ENCODE measurements at regions not wholly inside any gene's neighbourhood (a gene's known extent, or its start where the extent isn't known, plus 50 kb on each side); places are given as distances from the start of the nearest gene placed in this dataset.

- H3K27ac ChIP-seq (ENCODE audit: low read length) = peak overlapping the region; percentile 48
- ChIA-PET POLR2A (ENCODE audit: unreplicated experiment) (interaction anchor here (0.5 kb wide), 1 partner anchor 95 kb away, joined by 3 read pairs; no protein-coding TSS in a partner anchor), CTCF (interaction anchor here (0.5 kb wide), 1 partner anchor 33 kb away, joined by 3 read pairs; no protein-coding TSS in a partner anchor)
- 0 out of 2 replicates have a peak, but pooled peaks cover 3% of the 10 kb centered on the region for H3K9me3 ChIP-seq (ENCODE audit: low read length)
- no peaks in the 10 kb centered on the region for H3K27me3 ChIP-seq (ENCODE audit: low read length)
- BruUV-seq (replicated peaks) = no TSS peak
- peaks cover 4% of the 10 kb centered on the region for H3F3A ChIP-seq (ENCODE audit: low read length, unreplicated experiment)
- ATAC-seq (peak; percentile 4; the same call in 1 of the 2 replicates), DNase-seq (no peak)
- H3K9ac ChIP-seq (ENCODE audit: low read length) = no peak overlapping the region
- H2AFZ ChIP-seq (ENCODE audit: low read length) = peak overlapping the region; percentile 85
- no peaks in the 10 kb centered on the region for H3K9me2 ChIP-seq (replicated peaks; ENCODE audit: low read length)
- H3K4me3 ChIP-seq (ENCODE audit: low read length) = peak overlapping the region; percentile 70
- H4K20me1 ChIP-seq (ENCODE audit: low read length) = no peaks in the 10 kb centered on the region
- peaks cover 72% of the 10 kb centered on the region for H3K4me1 ChIP-seq (ENCODE audit: insufficient read depth, low read length)
- no peaks in the 10 kb centered on the region; the same call in 1 of the 2 replicates for H3K36me3 ChIP-seq (ENCODE audit: low read depth, low read length)
- H3K79me2 ChIP-seq (ENCODE audit: low read length) = peaks cover 34% of the 10 kb centered on the region
- H3K4me2 ChIP-seq (ENCODE audit: low read length) = peak overlapping the region; percentile 84
- intact Hi-C loops (cut with micrococcal nuclease) = loop anchor here (1.0 to 5.0 kb wide), 5 partner anchors 73 to 194 kb away; no protein-coding TSS in a partner anchor
- no peak for TF ChIP-seq CTCF (conservative IDR thresholded peaks at IDR 0.05; ENCODE audit: low read depth, low read length)
- no peak for TF ChIP-seq EZH2phosphoT487 (IDR thresholded peaks at IDR 0.05; ENCODE audit: borderline replicate concordance, low read length)
- TF ChIP-seq EZH2 (IDR thresholded peaks at IDR 0.05; ENCODE audit: low read length, unreplicated experiment) = no peak
Observed at GRCh38 chr10:60573336-60573735, 183.7 kb upstream of the ANK3 start.

DNA sequence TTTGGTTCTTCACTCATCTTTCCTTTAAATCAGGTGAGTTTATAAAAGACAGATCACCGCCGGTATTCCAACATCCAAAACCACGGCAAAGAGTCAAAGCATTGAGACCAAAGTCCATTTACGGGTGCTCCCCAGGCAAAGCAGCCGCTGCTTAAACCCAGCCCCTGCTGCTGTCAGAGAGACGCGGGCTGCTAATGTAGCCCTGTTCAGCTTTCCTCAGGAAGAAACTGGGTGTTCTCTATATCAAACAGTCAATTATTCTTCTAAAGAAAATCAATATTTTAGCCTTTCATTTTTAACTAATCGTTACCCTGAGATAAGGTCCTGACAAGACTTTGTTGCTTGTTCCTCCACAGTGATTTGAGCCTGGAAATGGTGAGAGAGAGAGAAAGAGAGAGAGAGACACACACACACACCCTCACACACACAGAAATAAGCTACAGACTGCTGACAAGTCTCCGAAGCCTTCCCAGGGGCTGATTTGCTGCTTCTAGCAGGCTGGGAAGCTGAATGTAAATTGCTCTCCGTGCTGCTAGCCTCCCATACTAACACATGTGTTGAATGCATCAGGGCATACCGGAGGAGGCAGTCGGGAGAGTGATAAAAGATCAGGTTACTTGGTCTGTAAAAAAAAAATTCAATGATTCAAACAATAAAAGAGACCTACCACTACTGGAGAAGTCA is 183.0 kb upstream of the ANK3 start:
- H3F3A ChIP-seq (ENCODE audit: low read length, unreplicated experiment) = peaks cover 4% of the 10 kb centered on the region
- CTCF ChIA-PET = interaction anchor here (0.5 kb wide), 1 partner anchor 32 kb away, joined by 3 read pairs; no protein-coding TSS in a partner anchor
- POLR2A ChIA-PET (ENCODE audit: unreplicated experiment) = interaction anchor here (0.5 to 0.7 kb wide), 2 partner anchors 43 to 95 kb away, joined by 3 to 6 read pairs; no protein-coding TSS in a partner anchor
- BruUV-seq (replicated peaks) = TSS peak; percentile 80
- peaks cover 34% of the 10 kb centered on the region for H3K79me2 ChIP-seq (ENCODE audit: low read length)
- no peaks in the 10 kb centered on the region for H3K27me3 ChIP-seq (ENCODE audit: low read length)
- H2AFZ ChIP-seq (ENCODE audit: low read length) = peak overlapping the region; percentile 85
- peak overlapping the region; percentile 48 for H3K27ac ChIP-seq (ENCODE audit: low read length)
- H3K4me3 ChIP-seq (ENCODE audit: low read length) = peak overlapping the region; percentile 70
- DNase-seq = peak; percentile 95
- H3K36me3 ChIP-seq (ENCODE audit: low read depth, low read length) = peaks cover 4% of the 10 kb centered on the region; the same call in 1 of the 2 replicates
- TF ChIP-seq CTCF (conservative IDR thresholded peaks at IDR 0.05; ENCODE audit: low read depth, low read length) = 0 out of 2 replicates have a peak, but pooled peaks have one; percentile 11
- TF ChIP-seq EZH2phosphoT487 (IDR thresholded peaks at IDR 0.05; ENCODE audit: borderline replicate concordance, low read length) = no peak
- no peak for TF ChIP-seq EZH2 (IDR thresholded peaks at IDR 0.05; ENCODE audit: low read length, unreplicated experiment)
- intact Hi-C loops (cut with micrococcal nuclease) = loop anchor here (1.0 to 5.0 kb wide), 6 partner anchors 39 to 195 kb away; no protein-coding TSS in a partner anchor
- H3K9me3 ChIP-seq (ENCODE audit: low read length) = peaks cover 6% of the 10 kb centered on the region; the same call in 1 of the 2 replicates
- peak overlapping the region; percentile 28 for H3K9ac ChIP-seq (ENCODE audit: low read length)
- H3K4me1 ChIP-seq (ENCODE audit: insufficient read depth, low read length) = peaks cover 65% of the 10 kb centered on the region
- no peaks in the 10 kb centered on the region for H4K20me1 ChIP-seq (ENCODE audit: low read length)
- peak overlapping the region; percentile 84 for H3K4me2 ChIP-seq (ENCODE audit: low read length)
- ATAC-seq = peak; percentile 84
- H3K9me2 ChIP-seq (replicated peaks; ENCODE audit: low read length) = no peaks in the 10 kb centered on the region

Measured in PC-3 (cell line).